K562 (cell line): ENCODE measurements at regions not wholly inside any gene's neighbourhood (a gene's known extent, or its start where the extent isn't known, plus 50 kb on each side); places are given as distances from the start of the nearest gene placed in this dataset.

Experiments used
- AFF1 ChIP-seq, 2 experiments: fragments of 450-650 bp; IDR thresholded peaks; 2 replicates each; pipeline ENCODE4 v1.6.1; 2018; ENCODE audit warnings: mild to moderate bottlenecking in 2 of 2, low read depth in 1 of 2; ENCODE audit not compliant: partially characterized antibody in 2 of 2
- HEY1 ChIP-seq: fragments of 250-450 bp; sonication (Bioruptor Pico); IDR thresholded peaks from 2 replicates; pipeline ENCODE4 v1.5.0; 2020; ENCODE audit warnings: mild to moderate bottlenecking, moderate library complexity, borderline replicate concordance
- NR2C1 ChIP-seq, 2 experiments: fragments of 450-650 bp; IDR thresholded peaks; 2 replicates each; pipeline ENCODE4 v1.6.1; 2017; ENCODE audit warnings: mild to moderate bottlenecking in 2 of 2, antibody characterized with exemption in 1 of 2, inconsistent platforms in 1 of 2, missing compliant biosample characterization in 1 of 2, missing genetic modification characterization in 1 of 2
- NR2C2 ChIP-seq, 2 experiments: fragments of 200-800 bp in 1 of 2; sonication (Bioruptor generic) in 1 of 2; sonication (generic) in 1 of 2; formaldehyde crosslinking in 1 of 2; IDR thresholded peaks; 2 replicates each; pipeline versions ENCODE4 v1.6.1 to v1.8.0; 2016 to 2022; ENCODE audit warnings: mild to moderate bottlenecking in 1 of 2, missing compliant biosample characterization in 1 of 2, missing genetic modification characterization in 1 of 2, missing genetic modification reagents in 1 of 2
- RBBP5 ChIP-seq: fragments of 200-600 bp; sonication (generic); IDR thresholded peaks from 2 replicates; pipeline ENCODE4 v1.6.1; 2012; ENCODE audit warnings: borderline replicate concordance, mild to moderate bottlenecking, low read length, control low read depth, inconsistent platforms; ENCODE audit not compliant: insufficient read depth, poor library complexity, severe bottlenecking
- SMARCA5 ChIP-seq: fragments of 450-650 bp; IDR thresholded peaks from 2 replicates; pipeline ENCODE4 v1.6.1; 2016
- TAL1 ChIP-seq: fragments of 450-650 bp; IDR thresholded peaks from 2 replicates; pipeline ENCODE4 v1.6.1; 2016; ENCODE audit warnings: mild to moderate bottlenecking

DNA sequence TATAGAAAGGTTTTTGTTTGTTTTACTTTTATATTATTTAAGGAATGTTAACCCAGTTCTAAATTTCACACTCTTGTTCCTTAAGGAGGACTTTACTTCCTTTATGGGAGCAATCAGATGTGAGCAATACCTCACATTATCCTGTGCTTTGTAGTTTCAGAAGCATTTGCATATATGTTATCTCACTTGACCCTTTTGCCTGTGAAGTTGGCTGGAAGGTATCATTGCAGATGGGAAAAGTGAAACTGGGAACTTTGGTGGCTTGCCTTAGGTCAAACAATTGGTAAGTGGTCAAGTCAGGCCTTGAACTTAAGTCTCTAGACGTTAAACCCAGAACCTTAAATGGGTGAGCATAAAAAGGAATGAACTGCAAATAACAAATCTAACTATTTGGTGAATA, 90.6 kb downstream of the AREG start (continued):
- TF ChIP-seq RBBP5 (no peak), AFF1 (IDR thresholded peaks at IDR 0.05; ENCODE audit: low read depth in 1 of 2, partially characterized antibody in 2 of 2) (no peak), NR2C2 (CRISPR knock-in tag; IDR thresholded peaks at IDR 0.05) (no peak), NR2C2 (tag; IDR thresholded peaks at IDR 0.05) (peak; percentile 63), SMARCA5 (no peak), HEY1 (CRISPR knock-in tag) (no peak), TAL1 (no peak), NR2C1 (IDR thresholded peaks at IDR 0.05) (no peak), NR2C1 (tag; IDR thresholded peaks at IDR 0.05) (peak; percentile 49; the same call in 1 of the 2 replicates)
